Amniotic epithelial cell (primary cell): ENCODE measurements at regions not wholly inside any gene's neighbourhood (a gene's known extent, or its start where the extent isn't known, plus 50 kb on each side); places are given as distances from the start of the nearest gene placed in this dataset.

Experiments
- DNase-seq: peaks from one replicate; pipeline ENCODE4 v3.0.0-alpha.2; 2010; ENCODE audit warnings: low read depth

- peak; percentile 2 for DNase-seq
Measured at GRCh38 chr13:105139380-105140285, 1395.8 kb downstream of the EFNB2 start.

GRCh38 chr13:105139048-105139379 is 1396.4 kb downstream of the EFNB2 start:
- no peak for DNase-seq

- peak; percentile 13 for DNase-seq
Measured at GRCh38 chr13:105135852-105136615, 1399.4 kb downstream of the EFNB2 start.

GRCh38 chr13:105127732-105128131 is 1407.7 kb downstream of the EFNB2 start:
- DNase-seq = no peak

GRCh38 chr13:105121221-105121620 is 1414.2 kb downstream of the EFNB2 start:
- DNase-seq = no peak

GRCh38 chr13:105118426-105118985 is 1417.0 kb downstream of the EFNB2 start:
- DNase-seq = no peak

GRCh38 chr13:105116966-105117365 is 1418.5 kb downstream of the EFNB2 start:
- DNase-seq = no peak

- no peak for DNase-seq
Measured at GRCh38 chr13:105112561-105112960, 1422.9 kb downstream of the EFNB2 start.

- DNase-seq = no peak
Measured at GRCh38 chr13:105107781-105108180, 1427.7 kb downstream of the EFNB2 start.

GRCh38 chr13:105105471-105105870 is 1430.0 kb downstream of the EFNB2 start:
- DNase-seq = no peak

GRCh38 chr13:105097521-105097920 is 1437.9 kb downstream of the EFNB2 start:
- DNase-seq = no peak

GRCh38 chr13:105089858-105090643 is 1445.4 kb downstream of the EFNB2 start:
- peak; percentile 64 for DNase-seq

GRCh38 chr13:105087945-105088344 is 1447.5 kb downstream of the EFNB2 start:
- no peak for DNase-seq

- DNase-seq = no peak
Measured at GRCh38 chr13:105084931-105085330, 1450.5 kb downstream of the EFNB2 start.

GRCh38 chr13:105083992-105084391 is 1451.5 kb downstream of the EFNB2 start:
- no peak for DNase-seq

GRCh38 chr13:105074755-105075154 is 1460.7 kb downstream of the EFNB2 start:
- no peak for DNase-seq

- no peak for DNase-seq
Measured at GRCh38 chr13:105073041-105073440, 1462.4 kb downstream of the EFNB2 start.

GRCh38 chr13:105070452-105070851 is 1465.0 kb downstream of the EFNB2 start:
- no peak for DNase-seq

- peak; percentile 12 for DNase-seq
Measured at GRCh38 chr13:105069106-105069505, 1466.4 kb downstream of the EFNB2 start.

- no peak for DNase-seq
Measured at GRCh38 chr13:105063676-105064075, 1471.8 kb downstream of the EFNB2 start.

GRCh38 chr13:105059786-105060185 is 1475.7 kb downstream of the EFNB2 start:
- no peak for DNase-seq

GRCh38 chr13:105058517-105058916 is 1476.9 kb downstream of the EFNB2 start:
- no peak for DNase-seq
